ENCODE measurements at regions not wholly inside any gene's neighbourhood (a gene's known extent, or its start where the extent isn't known, plus 50 kb on each side); places are given as distances from the start of the nearest gene placed in this dataset.

DNA sequence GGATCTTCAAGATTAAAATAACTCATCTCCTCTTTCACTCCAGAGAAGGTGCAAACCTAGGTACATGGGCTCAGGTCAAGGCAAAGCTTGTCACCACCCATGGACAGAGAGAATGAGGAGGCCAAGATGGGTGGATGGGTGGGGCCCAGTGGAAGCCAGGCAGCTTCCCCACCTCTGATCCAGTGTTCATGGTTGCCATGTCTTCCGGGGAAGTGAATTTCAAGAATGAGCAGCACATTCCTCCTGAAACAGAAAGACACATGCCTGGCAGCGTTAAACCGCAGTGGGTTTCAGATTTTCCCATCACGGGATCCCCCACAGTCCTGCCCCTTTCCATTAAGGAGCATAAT lies 301.7 kb downstream of the EIPR1 start:
- no peak for TF ChIP-seq CTCF (IDR thresholded peaks at IDR 0.05)
- TF ChIP-seq POLR2A (IDR thresholded peaks at IDR 0.05), result no peak
